T47D (cell line): ENCODE measurements at regions not wholly inside any gene's neighbourhood (a gene's known extent, or its start where the extent isn't known, plus 50 kb on each side); places are given as distances from the start of the nearest gene placed in this dataset.

Source experiments
- DNase-seq, 2 experiments: peaks; one replicate each; pipeline versions ENCODE4 v3.0.0 to v3.0.0-alpha.2; 2011 to 2012; ENCODE audit warnings: low read depth in 1 of 2, low spot score in 1 of 2
- JUND ChIP-seq: IDR thresholded peaks from 2 replicates; pipeline ENCODE4 v1.6.1; 2012; ENCODE audit warnings: low read depth
- in situ Hi-C: cut with HindIII; loops from 2 replicates; pipeline ENCODE4 v1.10.0; 2016; ENCODE audit warnings: low sequenced_read_pairs, low pct_unique_long_range_greater_than_20kb

DNA sequence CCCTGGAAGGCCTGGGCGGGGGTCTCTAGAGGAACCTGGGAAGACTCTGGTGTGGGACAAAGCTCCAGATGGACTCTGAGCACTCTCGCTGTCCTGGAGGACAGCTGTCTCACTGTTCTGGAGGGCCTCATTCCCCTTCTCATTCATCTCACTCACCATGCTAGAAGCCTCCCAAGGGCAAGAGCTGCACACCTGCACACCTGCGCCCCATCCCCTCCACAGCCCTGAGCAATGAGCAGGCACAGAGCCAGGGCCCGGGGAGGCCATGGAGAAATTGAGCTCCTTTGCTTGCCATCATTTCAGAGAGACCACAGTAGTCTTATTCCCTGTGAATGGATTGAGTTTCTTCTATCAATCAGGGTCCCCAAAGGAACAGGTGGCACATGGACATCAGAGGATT lies 1168.5 kb downstream of the UQCRFS1 start:
- in situ Hi-C loops: no loop called here

GRCh38 chr19:28042516-28042915 lies 1170.4 kb downstream of the UQCRFS1 start:
- in situ Hi-C loops: no loop called here
- TF ChIP-seq JUND: no peak
- no peak for DNase-seq

More for the DNA sequence above, 1168.5 kb downstream of the UQCRFS1 start:
- TF ChIP-seq JUND: no peak
- DNase-seq: no peak

DNA sequence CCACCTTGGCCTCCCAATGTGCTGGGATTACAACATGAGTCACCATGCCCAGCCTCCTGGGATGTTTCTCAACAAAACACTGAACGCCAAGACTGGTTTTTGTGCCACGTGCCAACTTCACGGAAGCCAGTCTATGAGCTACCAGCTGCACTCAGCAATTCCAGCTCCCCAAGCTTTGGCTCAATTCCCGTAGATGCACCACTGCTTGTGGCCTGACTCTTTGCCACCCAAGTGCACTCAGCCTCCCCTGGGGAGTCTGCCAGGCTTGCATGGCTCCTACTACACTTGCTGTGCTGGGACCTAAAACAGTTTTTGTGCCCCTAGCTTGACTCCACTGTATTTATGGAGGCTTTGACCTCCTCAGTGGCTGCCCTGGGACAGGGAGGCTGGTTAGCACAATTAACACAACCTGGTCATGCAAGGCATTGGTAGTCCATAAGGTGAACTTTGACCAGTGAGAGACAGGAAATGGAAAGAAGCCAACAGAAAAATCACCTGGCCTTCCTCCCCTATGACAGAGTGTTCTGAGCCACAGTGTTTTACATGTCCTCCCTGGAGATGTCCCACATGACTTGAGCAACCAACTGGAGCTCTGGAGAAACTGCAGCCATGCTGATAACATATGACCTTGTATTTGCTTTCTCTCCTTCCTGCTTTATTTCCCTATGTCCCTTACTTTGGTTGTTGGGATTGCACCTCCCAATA lies 1173.1 kb downstream of the UQCRFS1 start:
- no peak for TF ChIP-seq JUND
- no peak for DNase-seq
- in situ Hi-C loops: no loop called here

GRCh38 chr19:28037186-28037585 lies 1175.8 kb downstream of the UQCRFS1 start:
- in situ Hi-C loops: no loop called here
- no peak for DNase-seq
- TF ChIP-seq JUND: no peak

DNA sequence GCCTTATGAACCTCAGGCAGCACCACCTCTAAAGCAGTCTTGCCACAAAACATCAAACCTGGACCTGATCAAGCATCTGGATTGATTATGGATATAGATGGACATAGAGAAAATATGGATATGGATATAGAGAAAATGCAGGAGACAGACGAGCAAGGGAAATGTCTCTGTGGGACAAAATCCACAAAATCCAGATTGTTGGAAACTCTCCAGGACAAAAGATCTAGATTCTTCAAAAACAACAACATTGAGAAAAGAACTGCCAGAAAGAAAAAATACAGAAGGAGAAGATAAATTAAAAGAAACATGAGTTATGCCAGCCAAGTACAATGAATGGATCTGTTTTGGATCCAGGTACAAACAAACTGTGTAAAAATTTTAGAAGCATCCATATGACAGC lies 1176.5 kb downstream of the UQCRFS1 start:
- DNase-seq: no peak
- TF ChIP-seq JUND: no peak
- in situ Hi-C loops: no loop called here

DNA sequence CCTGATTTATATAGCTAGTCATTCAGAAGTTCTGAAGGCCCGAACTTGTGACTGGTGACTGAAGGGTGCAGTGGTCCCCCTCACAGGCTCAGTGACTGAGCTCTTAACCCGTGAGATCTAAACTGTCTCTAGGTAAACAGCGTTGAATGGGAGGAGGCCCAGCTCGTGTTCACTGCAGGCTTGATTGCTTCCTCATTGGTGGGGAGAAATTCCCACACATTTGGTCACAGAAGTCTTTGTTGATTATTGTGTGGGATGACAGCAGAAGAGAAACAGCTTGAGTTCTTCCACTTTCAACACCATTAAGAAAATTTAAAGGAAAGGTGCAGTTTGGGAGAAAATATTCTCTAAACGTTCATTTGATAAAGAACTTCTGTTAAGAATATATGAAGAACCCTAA lies 1178.0 kb downstream of the UQCRFS1 start:
- no peak for DNase-seq
- in situ Hi-C loops: no loop called here
- TF ChIP-seq JUND: no peak

DNA sequence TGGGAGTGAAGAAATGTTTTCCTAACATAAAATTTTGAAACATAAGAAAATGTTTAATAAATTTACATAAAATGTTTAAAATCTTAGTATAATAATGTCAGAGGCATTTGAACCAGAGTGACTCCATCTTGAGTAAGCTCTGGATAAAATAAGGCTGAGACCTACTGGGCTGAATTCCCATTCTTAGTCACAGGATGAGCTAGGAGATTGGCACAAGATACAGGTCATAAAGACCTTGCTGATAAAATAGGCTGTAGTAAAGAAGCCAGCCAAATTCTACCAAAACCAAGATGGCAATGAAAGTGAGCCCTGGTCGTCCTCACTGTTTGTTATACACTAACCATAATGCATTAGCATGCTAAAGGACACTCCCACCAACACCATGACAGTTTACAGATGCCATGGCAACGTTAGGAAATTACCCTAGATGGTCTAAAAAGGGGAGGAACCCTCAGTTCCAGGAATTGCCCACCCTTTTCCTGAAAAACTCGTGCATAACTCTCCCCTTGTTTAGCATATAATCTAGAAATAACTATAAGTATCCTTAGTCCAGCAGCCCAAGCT lies 1184.0 kb downstream of the UQCRFS1 start:
- in situ Hi-C loops: no loop called here
- no peak for DNase-seq
- no peak for TF ChIP-seq JUND

DNA sequence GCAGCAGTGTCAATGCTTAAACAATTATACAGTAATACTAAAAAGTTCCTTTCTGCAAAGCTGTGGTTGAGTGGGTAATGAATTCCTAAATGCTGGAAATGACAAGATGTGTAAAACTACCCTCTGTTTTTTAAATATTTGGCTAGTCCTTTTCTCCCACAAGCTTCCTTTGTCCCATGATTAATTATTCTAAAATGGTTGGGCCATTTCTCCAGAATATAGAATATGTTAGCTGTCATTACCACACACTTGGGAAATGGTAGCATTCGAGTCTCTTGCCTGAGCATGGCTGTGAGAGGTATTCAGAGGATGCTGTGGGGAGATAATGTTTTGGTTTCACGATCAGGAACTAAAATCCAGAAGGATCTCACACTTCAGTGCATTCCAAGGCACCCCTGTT lies 1185.8 kb downstream of the UQCRFS1 start:
- no peak for TF ChIP-seq JUND
- in situ Hi-C loops: no loop called here
- DNase-seq: no peak

GRCh38 chr19:28026636-28027035 lies 1186.3 kb downstream of the UQCRFS1 start:
- in situ Hi-C loops: no loop called here
- no peak for DNase-seq
- TF ChIP-seq JUND: no peak

DNA sequence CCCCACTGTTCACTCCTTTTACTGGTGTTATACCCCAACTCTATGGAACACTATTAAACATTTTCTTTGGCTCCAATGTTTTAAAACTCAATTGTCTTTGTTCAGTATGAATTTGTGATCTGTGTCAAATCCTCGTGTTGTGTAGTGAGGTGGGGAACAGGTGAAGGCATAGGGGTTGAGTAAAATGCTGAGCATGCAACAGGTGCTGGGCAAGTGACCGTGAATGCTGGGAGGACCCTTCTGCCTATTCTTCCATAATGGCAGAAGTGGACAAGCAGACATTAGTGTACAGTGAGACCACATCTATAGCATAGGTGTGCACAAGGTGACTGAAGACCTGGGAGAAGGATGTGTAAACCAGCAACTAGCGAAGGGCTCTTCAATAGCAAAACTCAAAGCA lies 1188.0 kb downstream of the UQCRFS1 start:
- no peak for DNase-seq
- no peak for TF ChIP-seq JUND
- in situ Hi-C loops: no loop called here

DNA sequence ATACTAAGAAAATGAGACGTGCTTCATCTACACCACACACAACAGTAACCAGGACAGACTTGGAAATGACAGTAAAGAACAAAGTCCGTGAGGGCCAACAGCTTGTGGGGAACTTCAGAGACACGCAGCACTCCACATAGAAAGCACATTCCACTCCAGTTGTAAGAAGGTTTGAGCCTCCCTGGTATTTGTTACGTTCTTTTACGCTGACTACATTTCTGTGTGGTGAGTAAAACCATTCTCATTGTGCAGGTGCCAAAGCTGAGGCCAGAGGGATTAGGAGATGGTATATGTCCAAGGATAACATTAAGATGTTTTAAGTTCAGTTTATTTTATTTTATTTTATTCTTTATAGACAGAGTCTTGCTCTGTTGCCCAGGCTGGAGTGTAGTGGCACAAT lies 1189.9 kb downstream of the UQCRFS1 start:
- in situ Hi-C loops: no loop called here
- no peak for TF ChIP-seq JUND
- no peak for DNase-seq

- in situ Hi-C loops: no loop called here
- no peak for DNase-seq
- TF ChIP-seq JUND: no peak
These were observed 1190.4 kb downstream of the UQCRFS1 start for GRCh38 chr19:28022506-28022905.

DNA sequence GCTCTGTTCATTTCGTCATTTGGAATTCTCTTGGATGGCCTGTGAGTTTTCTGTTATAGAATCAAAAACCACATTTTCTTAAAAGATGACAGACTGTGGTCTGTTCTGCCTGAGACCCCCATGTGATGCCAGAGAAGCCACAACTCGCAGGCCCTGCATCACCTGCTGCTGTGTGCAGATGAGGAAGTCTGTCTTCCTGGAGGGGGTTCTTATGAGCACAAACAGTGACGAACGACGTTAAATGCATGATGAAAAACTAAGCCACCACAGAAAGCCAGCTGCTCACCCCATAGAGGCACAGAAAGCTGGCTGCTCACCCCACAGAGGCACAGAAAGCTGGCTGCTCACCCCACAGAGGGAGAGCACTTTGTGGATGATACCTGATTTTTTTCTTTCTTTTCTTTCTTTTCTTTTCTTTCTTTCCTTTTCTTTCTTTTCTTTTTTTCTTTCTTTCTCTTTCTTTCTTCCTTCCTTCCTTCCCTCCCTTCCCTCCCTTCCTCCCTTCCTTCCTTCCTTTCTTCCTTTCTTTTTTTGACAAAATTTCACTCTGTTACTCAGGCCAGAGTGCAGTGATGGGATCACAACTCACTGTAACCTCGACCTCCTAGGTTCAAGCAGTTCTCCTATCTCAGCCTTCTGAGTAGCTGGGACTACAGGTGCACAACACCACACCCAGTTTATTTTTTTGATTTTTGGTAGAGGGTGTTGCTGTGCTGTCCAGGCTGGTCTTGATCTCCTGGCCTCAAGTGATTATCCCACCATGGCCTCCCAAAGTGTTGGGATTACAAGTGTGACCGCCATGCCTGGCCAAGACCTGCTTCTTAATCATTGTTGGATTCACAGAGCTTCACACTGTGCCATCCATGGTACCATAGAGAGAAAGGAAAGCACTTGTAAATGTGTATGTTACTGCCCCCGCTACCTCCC lies 1191.4 kb downstream of the UQCRFS1 start:
- in situ Hi-C loops: no loop called here
- no peak for TF ChIP-seq JUND
- no peak for DNase-seq
